ENCODE measurements at regions not wholly inside any gene's neighbourhood (a gene's known extent, or its start where the extent isn't known, plus 50 kb on each side); places are given as distances from the start of the nearest gene placed in this dataset.

DNA sequence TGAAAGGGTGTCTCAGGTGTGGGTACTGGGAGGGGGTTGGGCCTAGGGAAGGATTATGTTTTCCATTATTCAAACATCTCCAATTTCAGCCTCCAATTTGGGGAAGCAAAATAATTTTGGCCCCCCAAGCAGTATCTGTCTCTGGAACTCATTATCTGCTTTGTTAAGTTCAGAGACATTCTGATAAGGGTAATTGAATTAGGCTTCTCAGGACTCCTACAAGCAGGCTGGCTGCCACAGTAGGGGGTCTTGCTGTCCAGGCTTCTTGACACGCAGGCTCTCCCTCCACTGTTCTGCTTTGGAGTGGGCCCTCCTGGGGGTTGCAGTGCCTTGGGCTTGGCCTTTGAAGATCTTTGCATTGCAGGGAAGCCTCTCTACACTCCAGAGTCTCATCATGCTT lies 108.1 kb upstream of the SIX2 start:
- TF ChIP-seq, protein P1, sequence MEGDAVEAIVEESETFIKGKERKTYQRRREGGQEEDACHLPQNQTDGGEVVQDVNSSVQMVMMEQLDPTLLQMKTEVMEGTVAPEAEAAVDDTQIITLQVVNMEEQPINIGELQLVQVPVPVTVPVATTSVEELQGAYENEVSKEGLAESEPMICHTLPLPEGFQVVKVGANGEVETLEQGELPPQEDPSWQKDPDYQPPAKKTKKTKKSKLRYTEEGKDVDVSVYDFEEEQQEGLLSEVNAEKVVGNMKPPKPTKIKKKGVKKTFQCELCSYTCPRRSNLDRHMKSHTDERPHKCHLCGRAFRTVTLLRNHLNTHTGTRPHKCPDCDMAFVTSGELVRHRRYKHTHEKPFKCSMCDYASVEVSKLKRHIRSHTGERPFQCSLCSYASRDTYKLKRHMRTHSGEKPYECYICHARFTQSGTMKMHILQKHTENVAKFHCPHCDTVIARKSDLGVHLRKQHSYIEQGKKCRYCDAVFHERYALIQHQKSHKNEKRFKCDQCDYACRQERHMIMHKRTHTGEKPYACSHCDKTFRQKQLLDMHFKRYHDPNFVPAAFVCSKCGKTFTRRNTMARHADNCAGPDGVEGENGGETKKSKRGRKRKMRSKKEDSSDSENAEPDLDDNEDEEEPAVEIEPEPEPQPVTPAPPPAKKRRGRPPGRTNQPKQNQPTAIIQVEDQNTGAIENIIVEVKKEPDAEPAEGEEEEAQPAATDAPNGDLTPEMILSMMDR (IDR thresholded peaks at IDR 0.05; ENCODE audit: insufficient read depth, low read length), result no peak
- TF ChIP-seq POLR2AphosphoS5 (IDR thresholded peaks at IDR 0.05; ENCODE audit: low read depth), result no peak
- TF ChIP-seq SPI1 (IDR thresholded peaks at IDR 0.05; ENCODE audit: borderline replicate concordance, low read depth), result no peak
- no peak for TF ChIP-seq GABPA (IDR thresholded peaks at IDR 0.05; ENCODE audit: low read depth)
- TF ChIP-seq, protein P2, sequence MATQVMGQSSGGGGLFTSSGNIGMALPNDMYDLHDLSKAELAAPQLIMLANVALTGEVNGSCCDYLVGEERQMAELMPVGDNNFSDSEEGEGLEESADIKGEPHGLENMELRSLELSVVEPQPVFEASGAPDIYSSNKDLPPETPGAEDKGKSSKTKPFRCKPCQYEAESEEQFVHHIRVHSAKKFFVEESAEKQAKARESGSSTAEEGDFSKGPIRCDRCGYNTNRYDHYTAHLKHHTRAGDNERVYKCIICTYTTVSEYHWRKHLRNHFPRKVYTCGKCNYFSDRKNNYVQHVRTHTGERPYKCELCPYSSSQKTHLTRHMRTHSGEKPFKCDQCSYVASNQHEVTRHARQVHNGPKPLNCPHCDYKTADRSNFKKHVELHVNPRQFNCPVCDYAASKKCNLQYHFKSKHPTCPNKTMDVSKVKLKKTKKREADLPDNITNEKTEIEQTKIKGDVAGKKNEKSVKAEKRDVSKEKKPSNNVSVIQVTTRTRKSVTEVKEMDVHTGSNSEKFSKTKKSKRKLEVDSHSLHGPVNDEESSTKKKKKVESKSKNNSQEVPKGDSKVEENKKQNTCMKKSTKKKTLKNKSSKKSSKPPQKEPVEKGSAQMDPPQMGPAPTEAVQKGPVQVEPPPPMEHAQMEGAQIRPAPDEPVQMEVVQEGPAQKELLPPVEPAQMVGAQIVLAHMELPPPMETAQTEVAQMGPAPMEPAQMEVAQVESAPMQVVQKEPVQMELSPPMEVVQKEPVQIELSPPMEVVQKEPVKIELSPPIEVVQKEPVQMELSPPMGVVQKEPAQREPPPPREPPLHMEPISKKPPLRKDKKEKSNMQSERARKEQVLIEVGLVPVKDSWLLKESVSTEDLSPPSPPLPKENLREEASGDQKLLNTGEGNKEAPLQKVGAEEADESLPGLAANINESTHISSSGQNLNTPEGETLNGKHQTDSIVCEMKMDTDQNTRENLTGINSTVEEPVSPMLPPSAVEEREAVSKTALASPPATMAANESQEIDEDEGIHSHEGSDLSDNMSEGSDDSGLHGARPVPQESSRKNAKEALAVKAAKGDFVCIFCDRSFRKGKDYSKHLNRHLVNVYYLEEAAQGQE (IDR thresholded peaks at IDR 0.05; ENCODE audit: insufficient replicate concordance, low read depth), result no peak
